ENCODE measurements at regions not wholly inside any gene's neighbourhood (a gene's known extent, or its start where the extent isn't known, plus 50 kb on each side); places are given as distances from the start of the nearest gene placed in this dataset.

DNA sequence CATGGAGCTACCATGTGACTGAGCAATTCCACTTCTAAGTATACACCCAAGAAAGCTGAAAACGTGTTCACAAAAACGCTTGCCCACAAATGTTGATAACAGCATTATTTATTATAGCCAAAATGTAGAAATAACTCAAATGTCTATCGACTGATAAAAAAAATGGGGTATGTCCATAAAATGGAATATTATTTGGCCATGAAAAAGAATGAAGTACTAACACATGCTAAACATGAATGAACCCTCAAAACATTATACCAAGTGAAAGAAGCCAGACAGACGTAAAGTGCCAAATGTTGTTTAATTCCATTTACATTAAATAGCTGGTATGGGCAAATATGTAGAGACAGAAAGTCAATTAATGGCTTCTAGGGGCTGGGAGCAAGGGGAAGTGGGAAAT, 184.9 kb upstream of the IRX2 start:
- DNase-seq, result no peak

DNA sequence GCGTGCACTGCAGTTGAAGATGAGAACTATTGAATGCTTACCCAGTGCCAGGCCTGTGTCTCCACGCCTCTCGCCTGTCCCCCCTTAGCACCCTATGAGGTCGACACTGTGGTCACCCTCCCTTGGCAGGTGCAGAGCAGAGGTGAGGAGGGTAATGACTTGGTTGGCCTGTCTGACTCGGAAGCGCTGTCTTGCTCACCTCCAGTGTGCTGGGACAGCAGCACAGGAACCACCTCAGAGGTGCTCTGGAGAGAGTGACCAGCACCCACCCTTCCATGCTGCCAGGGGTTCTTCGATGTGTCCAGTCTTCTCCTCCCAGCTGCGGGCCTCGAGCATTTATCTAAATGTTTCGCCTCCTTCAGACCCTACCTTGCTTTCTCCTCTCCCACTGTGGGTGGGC, 178.3 kb upstream of the IRX2 start:
- no peak for DNase-seq

DNA sequence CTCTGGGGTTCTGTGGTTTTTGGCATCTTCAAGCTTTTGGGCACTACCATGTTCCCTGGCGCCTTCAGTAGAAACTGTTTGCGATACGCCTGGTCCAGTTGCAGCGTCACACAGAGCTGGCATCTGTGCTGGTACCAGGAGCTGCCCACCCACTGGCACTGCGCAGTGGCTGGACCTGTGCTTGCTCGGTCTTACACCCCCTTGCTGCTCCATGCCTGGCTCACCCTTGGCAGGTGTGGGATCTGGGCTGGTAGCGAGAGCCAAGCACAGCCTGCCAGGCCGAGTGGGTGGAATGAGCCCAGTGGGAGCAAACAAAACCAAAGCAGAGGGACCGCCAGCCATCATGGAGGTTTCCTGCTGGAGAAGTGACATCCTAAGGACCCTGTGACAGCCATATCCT, 170.2 kb upstream of the IRX2 start:
- no peak for DNase-seq

DNA sequence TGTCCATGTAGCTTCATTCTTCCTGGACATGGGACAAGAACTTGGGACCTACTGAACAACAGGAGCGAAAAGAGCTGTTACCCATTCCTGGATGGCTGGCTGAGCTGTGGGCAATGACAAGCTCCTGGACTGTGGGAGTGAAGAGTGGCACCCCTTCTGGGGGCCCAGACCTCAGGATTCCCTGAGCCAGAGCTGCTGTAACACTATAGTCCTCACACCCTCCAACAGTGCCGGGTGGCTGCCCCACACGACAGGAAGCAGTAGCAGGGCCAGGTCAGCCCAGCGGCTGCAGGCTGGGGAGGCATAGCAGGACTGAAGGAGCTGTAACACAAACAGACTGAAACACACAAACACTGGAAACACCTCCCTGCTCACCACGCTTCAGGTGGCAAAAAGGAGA, 169.7 kb upstream of the IRX2 start:
- DNase-seq, result no peak

DNA sequence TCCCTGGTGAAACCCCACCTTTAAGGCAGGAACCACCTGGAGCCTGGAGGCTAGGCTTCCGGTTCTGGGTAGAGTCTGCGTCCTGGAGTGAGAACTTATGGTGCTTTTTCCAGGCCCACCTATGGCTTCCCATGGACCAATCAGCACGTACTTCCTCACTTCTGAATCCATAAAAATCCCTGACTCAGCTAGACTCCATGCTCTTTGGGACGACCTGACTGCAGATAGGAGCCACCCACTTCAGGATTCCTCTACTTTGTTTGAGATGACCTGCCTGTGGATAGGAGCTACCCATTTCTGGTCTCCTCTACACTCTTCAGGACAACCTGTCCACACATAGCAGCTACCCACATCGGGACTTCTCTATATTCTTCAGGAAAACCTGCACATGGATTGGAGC, 168.8 kb upstream of the IRX2 start:
- no peak for DNase-seq

DNA sequence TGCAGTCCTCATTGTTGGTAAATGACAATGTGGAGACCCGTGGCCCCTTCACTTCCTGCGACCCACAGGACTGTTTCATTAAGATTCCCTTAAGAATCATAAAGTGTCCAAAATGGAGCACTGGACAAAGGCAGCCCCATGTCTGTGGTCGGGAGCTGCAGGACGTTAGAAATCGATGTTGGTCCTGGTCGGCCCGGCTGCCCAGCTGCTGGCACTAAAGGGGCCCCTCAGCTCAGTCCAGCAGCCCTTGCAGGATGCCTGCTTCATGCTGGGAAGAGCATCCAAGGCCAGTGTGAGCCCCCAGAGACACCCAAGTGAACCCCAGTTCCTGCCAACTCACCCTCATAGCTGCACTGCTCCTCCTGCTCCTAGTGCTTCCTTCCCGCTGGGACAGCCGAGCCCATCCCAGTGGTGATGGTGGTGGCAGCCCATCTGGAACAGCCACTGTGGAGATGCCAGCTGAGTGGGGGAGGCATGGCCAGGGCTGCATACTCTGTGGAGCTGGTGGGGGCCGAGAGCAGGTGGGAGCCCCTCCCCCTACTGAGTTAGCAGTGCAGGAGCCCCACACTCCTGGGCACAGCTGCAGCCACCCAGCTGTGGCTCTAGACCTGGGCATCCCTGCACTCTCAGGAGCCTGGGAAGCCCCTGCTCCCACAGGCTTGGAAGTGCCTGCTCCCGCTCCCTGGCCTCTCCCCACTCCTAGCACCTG, 168.0 kb upstream of the IRX2 start:
- DNase-seq, result no peak

DNA sequence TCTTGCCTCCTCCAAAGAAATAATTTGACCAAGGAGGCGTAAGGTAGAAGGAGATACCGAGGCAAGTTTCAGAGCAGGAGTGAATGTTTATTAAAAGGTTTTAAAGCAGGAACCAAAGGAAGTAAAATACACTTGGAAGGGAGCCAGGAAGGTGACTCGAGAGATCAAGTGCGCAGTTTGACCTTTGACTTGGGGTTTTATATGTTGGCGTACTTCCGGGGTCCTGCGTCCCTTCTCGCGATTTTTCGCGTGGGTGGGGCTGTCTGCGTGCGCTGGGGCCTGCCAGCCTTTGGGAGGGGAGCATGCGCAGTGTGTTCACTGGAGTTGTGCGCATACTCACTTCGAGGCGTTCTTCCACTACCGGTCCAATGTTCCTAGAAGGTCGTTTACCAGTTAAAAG, 166.0 kb upstream of the IRX2 start:
- no peak for DNase-seq

DNA sequence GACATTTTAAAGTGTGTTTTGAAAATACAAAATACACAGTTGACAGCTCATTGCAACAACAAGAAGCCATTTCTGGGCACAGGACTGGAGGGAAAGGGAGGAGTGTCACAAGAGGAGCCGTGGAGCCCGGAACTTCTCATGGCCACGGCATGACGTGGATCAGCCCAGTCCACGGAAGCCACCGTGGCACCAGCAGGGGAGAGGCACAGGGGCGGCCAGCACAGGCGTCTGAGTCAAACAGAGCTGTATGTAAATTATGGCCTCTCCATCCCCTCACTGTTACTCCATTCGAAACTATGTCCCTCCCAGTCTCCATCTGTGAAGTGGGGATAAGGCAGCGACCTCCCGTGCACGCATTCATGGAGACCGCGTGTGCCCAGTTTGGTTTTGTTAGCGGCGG, 165.6 kb upstream of the IRX2 start:
- no peak for DNase-seq

DNA sequence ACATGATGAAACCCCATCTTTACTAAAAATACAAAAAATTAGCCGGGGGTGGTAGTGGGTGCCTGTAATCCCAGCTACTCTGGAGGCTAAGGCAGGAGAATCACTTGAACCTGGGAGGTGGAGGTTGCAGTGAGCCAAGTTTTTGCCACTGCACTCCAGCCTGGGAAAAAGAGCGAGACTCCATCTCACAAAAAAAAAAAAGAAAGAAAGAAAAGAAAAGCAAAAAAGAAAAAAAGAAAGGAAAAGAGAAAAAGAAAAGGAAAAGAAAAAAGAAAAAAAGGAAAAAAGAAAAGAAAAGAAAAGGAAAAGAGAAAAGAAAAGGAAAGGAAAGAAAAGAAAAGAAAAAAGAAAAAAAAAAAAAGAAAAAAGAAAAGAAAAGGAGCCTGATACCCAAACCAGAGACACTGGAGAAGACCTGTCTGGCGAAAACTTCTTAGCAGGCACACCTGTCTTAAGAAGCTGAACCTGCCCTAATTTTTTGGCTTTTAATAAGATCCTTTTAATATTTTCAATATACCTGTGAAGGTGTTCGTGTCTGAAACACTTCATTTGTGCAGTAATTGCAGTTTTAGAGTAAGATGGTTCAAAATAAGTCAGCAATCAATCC, 164.7 kb upstream of the IRX2 start:
- no peak for DNase-seq

DNA sequence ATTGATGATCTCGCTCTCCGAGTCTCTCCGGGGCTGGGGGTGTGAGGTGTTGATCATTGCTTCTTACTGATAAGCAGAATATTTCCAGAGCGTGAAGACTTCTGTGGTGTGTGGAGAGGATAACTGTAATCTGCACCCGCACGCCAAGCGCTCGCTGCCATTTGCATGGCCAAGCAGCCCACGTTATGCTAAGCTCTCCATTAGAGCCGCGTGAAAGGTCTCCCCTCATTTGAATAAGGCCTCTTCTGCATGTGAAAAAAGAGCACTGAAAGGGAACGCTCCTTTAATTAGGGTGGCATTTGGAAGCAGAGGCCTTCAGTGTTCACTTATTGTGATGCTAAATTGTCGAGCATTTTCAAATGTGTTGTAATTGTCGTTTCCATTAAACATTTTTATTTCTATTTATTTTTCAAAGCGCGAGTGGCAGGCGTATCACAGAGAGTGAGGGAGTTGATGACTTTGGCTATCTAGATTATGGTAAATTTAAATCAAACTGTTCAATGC, 163.6 kb upstream of the IRX2 start:
- no peak for DNase-seq

DNA sequence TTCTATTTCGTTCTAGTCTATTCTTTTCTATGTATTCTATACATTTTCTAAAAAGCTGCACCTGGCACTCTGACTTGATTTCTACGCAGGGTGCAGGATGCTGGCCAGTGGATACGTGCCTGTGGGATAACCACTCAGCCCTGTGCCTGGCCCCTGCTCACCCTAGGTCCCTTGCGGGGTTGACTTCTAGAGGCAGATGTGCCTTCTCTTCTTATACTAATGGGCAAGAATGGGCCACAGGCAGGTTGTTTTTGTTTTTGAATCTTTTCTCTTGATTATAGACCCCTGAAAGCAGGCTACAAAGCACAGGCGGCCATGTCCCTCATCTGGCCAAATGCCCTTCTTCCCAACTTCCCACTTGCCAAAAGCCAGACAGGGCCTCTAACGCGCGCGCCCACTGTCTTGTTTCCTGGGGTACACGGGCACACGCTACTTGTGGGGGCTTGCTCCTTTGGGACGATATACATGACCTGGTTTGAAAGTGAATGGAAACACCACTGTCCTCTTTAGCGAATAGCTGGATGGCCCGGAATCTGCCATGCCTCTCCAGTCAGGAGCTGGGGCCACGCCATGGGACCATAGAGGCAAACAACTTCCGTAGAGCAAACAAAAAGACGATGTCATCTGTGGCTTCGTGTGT, 162.7 kb upstream of the IRX2 start:
- no peak for DNase-seq

DNA sequence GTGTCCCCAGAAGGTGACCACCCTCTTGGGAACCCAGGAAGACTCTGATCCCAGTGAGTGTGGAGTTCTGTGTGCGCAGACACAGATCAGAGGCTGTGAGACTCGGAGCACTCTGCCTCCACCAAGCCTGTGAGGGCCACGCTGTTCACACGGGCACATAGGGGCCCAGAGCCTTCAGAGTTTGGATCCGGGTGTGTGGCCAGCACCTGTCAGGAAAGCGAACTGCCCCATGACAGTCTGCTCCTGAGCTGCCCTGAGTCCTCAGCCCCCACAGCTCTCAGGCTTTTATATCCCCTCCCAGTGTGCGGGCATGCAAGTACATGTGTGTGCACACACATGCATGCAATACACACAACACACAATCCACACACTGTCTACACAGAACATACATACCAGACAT, 161.8 kb upstream of the IRX2 start:
- no peak for DNase-seq

DNA sequence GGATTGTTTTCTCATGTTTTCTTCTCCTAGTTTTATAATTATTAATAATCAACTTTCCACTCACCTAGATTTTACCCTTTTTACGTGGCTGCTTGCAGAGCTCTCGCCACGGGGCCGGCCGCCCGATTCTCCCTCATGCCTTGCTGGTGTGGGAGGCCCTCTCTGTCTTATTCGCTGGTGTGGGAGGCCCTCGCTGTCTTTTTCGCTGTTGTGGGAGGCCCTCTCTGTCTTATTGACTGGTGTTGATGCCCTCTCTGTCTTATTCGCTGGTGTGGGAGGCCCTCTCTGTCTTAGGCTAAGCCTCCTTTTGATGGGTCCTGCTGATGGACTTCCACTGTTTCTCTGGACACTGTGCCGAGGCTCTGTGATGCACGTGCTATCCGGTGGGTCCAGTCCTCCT, 161.3 kb upstream of the IRX2 start:
- DNase-seq, result no peak

DNA sequence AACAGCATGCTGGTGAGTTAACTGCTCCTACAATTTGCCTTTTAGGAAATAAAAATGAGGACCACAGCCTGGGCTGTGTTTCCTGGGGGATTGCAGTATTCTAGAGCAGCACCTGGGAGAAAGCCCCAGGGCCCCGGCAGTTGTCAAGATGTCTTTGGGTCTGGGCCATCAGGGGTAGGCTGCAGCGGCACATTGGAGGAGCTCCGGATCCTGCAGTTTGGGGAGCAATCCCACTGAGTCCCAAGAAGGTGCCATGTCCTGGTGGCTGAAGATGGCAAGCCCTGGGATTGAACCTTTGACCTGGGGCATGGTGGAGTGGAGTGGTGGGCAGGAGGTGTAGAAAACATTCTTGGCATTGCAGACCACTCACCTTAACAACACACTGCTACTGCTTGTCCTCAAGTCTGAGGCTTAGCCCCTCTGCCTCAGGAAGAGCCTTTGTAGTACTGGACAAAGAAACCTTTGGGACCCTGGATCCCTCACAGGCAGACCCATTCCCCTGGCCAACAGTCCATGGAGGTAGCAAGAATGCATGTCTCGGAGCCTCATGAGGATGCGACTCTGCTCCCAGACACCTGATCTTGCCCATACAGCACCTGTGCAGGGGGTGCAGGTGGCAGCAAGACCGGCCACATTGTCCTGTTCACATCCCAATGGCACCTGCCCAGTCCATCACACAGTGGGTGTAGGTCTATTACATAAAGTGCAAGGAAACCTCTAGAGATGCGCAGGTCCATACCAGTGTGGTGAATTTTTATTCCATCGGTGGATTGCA, 159.1 kb upstream of the IRX2 start:
- DNase-seq, result no peak

DNA sequence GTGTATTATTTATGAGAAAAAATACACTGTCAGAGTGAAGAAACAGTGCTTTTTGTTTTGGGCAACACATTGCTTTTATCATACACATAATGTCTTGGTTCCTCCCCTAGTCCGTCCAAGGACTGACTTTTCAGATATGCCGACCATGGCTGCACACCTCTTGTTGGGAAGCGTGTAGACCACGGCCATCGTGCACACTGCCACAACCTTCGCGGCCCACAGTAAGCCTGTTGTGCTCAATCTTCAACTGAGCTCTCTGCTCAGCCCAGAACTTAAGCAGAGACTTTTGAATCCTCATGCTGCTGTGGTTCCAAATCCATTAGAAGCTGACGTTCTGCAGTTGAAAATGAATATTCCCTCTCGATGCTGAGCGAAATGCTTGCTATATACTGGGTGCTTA, 157.6 kb upstream of the IRX2 start:
- DNase-seq, result no peak

DNA sequence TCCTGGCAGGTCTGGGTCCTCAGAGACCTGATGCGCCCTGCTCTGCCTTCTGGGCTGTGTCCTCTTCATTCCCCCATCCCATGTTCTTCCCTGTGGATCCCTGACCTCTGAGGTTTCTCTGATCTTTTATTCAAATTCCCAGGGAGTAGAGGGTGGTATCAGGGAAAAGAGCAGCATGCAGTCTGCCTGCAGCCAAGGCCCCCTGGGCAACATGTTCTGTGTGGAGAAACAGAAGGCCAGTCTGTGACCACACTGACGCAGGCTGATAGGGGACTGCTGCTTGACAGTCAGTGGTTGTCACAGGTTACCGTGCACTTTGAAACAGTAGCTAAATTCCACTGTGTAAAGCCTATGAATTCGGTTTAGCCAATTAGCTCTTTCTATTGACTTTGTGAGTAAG, 156.6 kb upstream of the IRX2 start:
- no peak for DNase-seq

DNA sequence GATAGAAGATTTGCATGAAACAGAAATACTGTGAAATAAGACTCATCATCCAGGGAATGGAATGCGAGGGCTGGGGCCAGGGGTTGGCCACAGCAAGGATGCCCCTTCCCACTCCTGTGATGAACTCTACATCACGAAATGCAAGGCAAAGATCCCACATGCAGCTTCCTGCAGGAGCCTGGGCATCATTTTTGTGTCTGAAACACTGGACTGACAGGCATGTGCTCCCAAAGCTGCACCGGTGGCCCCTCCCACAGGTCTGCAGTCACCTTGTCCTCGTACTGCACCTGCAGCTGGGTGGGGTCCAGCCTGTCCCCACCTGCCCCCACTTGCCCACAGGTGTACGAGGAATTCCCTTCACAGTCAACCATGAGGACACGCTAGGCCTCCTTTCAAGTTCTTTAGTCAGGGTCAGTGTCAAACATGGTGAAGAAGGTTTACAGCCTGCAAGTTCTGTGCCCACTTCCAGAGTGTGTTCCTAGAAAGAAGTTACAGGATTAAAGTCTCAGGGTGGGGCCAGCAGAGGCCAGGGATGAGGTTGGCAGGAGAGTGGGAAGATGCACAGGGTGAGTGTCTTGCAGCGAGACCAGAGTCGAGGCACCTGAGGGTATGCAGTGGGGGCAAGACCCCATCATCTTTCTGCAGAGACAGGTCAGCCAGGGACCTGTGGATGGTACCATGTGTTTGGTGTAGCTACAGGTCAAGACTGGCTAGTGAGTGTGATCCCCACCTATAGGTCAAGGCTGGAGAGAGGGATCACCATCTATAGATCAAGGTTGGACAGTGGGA, 155.0 kb upstream of the IRX2 start:
- DNase-seq, result no peak

DNA sequence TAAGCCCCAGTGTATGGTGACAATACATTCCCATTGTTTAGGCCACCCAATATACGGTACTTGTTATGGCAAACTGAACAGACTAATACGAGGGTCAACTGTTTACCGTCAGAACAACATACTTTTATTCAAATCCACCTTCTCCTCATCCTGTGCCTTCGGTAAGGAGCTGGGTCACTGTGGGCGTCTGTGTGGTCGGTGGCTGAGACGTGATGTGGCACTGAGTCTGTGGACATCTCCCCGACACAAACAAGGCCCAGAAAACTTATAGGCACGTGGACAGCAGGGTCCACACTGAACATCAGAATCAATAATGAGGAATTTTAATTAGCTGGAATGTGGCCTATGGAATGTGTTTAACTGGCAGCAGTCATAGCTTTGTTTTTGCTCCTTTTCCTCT, 154.3 kb upstream of the IRX2 start:
- no peak for DNase-seq

DNA sequence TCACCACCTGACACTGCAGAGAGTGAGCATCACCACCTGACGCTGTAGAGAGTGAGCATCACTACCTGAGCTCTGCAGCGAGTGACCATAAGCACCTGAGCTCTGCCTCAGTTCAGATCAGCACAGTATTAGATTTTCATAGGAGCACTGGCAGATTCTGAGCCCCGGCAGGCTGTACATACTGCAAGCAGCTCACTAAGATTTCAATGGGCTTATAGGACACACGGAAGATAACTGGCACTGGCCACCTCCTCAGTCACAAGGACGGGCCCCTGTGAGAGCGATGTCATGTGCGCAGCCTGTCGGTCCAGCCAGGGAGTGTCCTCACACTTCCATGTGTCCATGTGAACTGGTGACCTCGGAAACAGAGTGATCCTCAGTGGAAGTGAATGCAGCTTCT, 153.5 kb upstream of the IRX2 start:
- DNase-seq, result no peak

DNA sequence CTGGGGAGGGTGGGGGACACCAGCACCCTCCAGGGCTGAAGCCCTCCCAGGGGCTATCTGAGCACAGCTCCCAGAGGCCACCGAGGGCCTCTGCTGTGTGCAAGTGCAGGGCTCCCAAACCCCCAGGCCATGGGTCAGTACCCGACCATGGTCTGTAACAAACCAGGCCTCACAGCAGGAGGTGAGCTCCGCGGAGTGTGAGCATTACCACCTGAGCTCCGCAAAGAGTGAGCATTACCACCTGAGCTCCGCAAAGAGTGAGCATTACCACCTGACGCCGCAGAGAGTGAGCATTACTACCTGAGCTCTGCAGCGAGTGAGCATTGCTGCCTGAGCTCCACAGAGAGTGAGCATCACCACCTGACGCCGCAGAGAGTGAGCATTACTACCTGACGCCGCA, 152.9 kb upstream of the IRX2 start:
- DNase-seq, result no peak

DNA sequence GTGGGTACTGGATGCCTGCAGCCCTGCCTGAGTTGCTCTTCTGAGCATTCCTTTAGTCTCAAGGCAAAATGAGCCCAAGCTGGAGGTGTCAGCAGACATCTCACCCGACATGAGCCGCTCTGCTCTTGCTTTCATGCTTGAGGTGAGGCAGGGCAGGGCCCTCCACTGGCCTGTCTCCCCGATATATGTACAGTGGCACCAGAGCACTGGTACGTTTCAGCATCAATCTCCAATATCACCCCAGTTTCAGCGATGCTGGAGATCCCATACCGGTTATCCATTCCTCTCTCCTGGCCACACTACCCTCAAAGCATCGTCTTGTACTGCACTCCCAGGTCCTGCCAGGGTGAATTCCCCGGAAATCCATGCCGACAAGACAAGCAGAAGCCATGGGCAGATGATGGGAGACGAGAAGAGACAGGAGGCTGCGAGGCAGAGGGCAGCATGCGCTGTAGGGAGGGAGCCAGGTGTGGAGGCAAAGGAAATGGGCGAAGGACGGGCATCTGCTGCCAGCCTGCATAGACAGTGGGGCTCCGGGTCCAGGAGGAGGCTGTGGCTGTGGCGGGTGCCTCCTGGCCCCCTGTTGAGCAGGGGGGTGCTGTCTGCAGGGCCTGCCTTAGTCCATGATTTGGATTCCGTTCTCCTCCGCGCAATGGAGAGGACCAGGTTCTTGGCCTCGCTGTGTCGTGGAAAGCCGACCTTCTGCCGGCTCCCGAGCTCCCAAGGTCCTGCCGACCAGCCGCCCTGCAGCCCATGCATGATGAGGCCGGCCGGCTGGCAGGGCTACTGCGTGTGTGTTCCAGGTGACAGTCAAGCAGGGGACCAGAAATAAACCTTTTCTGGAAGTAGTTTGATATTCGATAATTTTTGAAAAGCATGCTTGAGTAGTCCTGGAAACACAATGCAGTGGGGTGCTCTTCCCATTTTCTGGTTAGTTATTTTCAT, 152.2 kb upstream of the IRX2 start:
- DNase-seq, result no peak

Measured in DMS53 (cell line).